HG03095 (cell line): ENCODE measurements at regions not wholly inside any gene's neighbourhood (a gene's known extent, or its start where the extent isn't known, plus 50 kb on each side); places are given as distances from the start of the nearest gene placed in this dataset.
"Not testable (repeated sequence)": the region's sequence is repeated elsewhere in the genome, so short reads cannot be mapped to it uniquely, and the experiment has no call there.

ENCODE experiments used
- ATAC-seq: cut with Tn5 transposase; IDR thresholded peaks from one replicate; pipeline ENCODE4 v1.9.1; 2021; ENCODE audit warnings: moderate library complexity; ENCODE audit not compliant: unreplicated experiment

- ATAC-seq, result no peak
These were observed 293.0 kb downstream of the RDH14 start for GRCh38 chr2:18267501-18267900.

DNA sequence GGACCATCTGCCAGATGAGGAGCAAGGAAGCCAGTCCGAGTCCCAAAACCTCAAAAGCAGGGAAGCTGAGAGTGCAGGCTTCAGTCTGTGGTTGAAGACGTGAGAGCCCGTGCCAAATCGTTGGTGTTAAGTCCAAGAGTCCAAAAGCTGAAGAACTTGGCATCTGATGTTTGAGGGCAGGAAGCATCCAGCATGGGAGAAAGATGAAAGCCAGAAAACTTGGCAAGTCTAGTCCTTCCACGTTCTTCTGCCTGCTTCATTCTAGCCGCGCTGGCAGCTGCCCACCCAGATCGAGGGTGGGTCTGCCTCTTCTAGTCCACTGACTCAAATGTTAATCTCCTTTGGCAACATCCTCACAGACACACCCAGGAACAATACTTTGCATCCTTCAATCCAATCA, 293.8 kb downstream of the RDH14 start:
- not testable (repeated sequence) for ATAC-seq

GRCh38 chr2:18265614-18266586, 294.6 kb downstream of the RDH14 start:
- no peak for ATAC-seq

GRCh38 chr2:18262601-18263000, 297.9 kb downstream of the RDH14 start:
- no peak for ATAC-seq

DNA sequence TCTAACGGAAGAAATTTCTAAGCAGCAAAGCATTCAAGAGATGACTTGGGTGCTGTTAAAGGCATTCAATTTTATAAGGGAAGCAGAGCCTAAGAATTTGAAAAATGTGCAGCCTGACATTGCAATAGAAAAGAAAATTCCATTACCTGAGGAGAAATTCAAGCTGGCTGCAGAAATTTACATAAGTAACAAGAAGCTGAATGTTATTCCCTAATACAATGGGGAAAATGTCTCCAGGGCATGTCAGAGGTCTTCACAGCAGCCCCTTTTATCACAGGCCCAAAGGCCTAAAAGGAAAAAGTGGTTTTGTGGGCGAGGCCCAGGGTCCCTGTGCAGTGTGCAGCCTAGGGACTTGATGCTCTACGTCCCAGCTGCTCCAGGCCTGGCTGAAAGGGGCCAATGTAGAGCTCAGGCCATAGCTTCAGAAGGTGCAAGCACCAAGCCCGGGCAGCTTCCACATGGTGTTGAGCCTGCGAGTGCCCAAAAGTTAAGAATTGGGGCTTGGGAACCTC, 306.7 kb downstream of the RDH14 start:
- ATAC-seq, result no peak

DNA sequence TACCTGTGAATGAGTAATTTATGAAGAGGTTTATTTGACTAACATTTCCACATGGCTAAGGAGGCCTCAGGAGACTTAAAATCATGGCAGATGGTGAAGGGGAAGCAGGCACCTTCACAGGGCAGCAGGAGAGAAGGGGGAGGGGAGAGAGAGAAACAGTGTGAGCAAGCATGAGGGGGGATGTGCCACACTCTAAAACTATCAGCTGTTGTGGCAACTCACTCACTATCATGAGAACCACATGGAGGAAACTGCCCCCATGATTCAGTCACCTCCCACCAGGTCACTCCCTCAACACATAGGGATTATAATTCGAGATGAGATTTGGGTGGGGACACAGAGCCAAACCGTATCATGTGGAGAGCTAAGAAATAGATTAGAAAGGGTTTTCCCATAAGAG, 309.0 kb downstream of the RDH14 start:
- no peak for ATAC-seq

DNA sequence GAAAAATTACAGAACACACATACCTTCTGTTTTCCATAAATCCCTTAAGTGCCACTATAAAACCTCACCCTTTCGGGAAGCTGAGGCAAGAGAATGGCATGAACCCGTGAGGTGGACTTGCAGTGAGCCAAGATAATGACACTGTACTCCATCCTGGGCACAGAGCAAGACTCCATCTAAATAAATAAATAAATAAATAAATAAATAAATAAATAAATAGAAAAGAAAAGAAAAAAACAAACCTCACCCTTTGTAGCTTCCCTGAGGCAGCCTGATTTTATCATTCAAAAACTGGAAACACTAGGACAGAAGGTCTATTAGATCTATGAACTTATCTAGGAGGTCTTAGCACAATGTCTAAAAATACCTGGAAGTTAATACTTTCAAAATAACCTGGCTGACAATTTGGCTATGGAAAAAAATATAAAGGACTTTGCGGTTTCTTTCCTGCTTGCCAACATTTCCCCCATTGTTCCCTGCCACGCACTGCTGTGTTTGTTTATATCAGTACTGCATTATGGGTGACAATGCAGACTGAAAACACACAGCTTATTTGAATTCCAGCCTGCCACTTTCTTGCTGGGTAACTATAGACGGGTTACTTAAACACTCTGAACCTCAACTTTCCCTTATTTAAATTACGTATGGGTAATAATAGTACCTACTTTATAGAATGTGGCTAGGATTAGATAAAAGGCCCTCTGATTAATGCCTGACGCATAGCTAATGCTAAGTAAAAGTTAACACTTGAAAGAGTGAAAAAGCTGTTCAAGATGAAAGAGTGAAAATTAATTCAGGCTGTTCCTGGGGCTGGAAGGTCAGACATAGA, 313.0 kb downstream of the RDH14 start:
- ATAC-seq, result no peak

DNA sequence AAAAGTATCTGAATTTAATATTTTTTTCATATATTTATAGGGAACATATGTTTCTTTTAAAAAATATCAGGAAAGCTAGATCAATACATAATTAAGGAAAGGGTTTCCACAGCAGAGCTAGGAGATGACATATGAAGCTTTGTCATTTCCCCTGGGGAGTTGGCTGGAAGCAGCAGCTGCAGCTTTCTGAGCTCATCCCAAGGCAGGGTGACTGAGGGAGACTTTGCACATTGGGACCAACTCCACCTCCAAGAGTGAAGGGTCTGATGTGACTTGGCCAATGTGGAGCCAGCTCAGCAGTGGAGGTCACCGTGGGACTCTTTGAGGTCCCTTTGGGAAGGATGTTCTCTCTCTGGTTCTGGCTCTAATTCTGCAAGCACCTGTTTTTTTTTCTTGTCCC, 315.1 kb downstream of the RDH14 start:
- ATAC-seq, result no peak

- ATAC-seq, result no peak
These were observed 315.6 kb downstream of the RDH14 start for GRCh38 chr2:18244845-18245244.

DNA sequence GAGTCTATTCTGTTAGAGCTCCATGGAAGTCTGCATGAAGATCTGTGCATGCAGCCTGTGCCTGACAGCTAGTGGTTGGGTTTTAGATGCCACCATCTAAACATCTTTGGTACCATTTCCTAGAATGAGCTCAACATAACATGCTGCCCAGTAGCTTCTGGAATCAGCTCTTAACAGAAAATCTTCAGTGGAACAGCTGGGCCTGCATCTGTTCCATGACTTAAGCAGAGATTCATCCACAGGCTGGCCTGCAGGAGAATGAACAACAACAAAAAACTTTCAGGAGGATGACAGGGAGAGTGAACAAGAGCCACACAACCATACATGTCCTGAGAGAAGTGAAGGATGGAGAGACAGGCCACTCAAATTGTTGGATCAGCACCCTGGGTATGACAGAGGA, 316.6 kb downstream of the RDH14 start:
- no peak for ATAC-seq

GRCh38 chr2:18242716-18243115, 317.7 kb downstream of the RDH14 start:
- no peak for ATAC-seq

DNA sequence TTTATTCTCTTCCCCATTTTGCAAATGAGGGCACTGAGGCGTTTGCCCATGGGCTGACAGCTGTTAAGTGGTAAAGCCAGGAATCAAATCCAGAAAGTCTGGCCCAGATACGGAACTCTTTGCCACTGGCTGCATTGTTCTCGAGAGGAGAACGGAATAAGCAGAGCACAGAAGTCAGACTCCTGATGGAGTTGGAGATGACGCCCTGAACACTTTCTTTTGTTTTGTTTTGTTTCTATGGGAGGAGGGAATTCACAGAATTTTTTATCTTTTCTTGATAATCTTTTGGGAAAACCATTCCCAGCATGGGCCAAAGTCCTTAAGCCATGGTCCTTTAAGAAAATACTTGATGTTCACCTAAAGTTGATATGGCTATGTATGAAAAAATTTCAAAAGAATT, 322.2 kb downstream of the RDH14 start:
- no peak for ATAC-seq

DNA sequence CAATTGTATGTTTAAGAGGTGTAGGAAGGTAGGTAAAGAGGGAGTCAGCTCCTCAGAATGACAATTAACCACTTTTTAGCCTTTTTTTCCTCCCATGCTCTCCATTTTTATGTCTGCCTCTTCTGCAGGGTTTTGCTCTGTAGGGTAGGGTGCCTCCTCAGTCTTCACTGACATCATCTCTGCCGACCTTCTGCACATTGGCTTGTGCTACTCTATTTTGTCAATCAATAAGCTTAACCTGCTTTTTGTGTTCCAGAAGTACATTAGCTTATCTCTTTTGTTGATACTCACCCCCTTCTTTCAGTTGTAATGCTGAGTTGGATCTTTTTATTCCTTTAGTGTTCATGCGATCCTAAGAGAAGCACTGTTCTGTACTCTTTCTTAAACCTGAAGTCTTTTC, 323.2 kb downstream of the RDH14 start:
- no peak for ATAC-seq

- no peak for ATAC-seq
These were observed 327.6 kb downstream of the RDH14 start for GRCh38 chr2:18232731-18233438.

GRCh38 chr2:18230668-18231067, 329.8 kb downstream of the RDH14 start:
- ATAC-seq, result no peak

DNA sequence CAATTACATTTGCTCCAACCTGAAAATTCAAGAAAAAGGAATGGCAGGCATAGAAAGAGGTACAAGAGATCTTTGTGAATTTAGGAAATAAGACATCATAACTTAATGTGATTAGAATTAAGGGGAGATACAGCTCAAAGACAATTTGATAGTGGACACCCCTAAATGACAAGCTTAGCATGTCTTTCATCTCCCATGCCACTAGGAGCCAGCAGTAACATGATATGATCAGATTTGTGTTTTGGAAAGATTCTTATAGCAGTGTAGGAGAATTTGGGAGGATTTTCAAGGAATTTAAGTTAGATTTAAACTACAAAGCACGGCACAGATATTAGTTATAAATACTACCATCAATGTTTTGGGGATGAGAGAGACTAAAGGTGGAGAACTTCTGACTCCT, 340.8 kb downstream of the RDH14 start:
- ATAC-seq, result no peak

DNA sequence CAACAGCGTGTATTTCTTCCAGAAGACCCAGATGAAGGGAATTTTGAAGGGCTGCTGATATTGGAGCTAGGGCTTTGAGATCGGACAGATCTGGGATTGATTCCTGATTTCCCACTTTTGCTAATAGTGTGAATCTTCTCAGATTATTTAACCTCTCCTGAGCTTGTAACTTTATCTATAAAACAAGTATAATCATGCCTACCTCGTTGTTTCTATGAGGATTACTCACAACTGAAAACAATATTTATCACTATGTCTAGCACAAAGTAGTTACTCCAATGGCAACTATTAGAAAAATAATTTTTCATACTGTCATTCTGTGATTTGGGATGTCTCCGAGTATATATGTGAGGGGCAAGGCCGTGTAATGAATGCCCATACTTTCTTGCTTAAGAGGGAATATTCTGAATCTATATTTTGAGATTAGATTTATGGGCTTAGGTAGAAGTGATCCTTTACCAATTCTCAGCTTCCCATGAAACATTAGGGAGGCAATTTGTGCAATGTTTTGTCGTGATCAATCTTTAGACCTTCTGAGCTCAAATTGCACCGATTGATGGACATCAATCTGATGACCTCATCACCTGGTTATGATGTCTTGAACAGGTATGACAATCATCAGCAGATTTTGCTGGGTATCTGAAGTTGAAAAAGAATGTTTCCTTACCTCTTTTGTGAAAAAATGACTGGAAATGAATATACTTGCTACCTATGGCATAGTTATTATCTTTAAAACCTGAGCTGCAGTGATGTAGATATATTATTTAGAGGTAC, 339.9 kb downstream of the KCNS3 start:
- ATAC-seq, result no peak

GRCh38 chr2:18214936-18215335, 336.5 kb downstream of the KCNS3 start:
- ATAC-seq, result no peak

GRCh38 chr2:18213986-18214385, 335.5 kb downstream of the KCNS3 start:
- no peak for ATAC-seq

GRCh38 chr2:18209934-18210639, 331.6 kb downstream of the KCNS3 start:
- ATAC-seq, result no peak
